Right renal cortex interstitium (tissue), 3 donors: ENCODE measurements at regions not wholly inside any gene's neighbourhood (a gene's known extent, or its start where the extent isn't known, plus 50 kb on each side); places are given as distances from the start of the nearest gene placed in this dataset.
"Not testable (repeated sequence)": the region's sequence is repeated elsewhere in the genome, so short reads cannot be mapped to it uniquely, and the experiment has no call there.

Experiments
- DNase-seq, 3 donors: peaks; one replicate each; pipeline ENCODE4 v3.0.0-alpha.2; 2013; ENCODE audit warnings: low read depth in 3 of 3, low spot score in 2 of 3

GRCh38 chrX:35221391-35221790 lies 278.8 kb downstream of the FAM47B start:
- DNase-seq = not testable (repeated sequence)

DNA sequence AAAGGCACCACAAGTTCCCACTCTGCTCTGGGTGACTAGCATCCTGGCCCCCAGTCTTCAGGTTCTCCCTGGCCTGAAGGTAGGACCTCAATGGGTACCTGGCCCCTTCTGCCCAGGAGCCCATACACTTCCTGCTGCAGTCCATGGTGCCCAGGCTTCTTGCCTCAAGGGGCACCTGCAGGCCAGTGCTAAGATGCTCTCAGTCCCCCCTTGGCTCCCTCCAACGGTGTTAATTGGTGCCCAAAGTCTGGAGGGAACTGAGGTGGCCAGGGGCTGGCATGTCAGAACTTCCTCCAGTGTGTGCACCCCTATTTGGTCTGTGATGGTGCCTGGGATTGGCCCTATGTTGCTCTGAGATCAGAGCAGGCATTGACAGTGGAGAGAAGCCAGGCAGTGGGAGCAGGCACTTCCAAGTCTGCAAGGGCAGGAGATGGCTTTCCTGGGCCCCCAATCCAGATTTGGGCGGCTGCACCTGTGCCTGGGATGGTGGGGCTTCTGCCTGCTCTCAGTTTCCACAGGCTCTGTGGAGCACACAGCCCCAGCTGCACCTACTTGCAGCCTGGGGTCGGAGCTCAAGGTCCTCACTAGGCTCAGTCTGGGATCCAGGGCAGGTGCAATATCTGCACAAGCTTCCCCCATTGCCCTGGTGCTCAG lies 301.6 kb downstream of the FAM47B start:
- DNase-seq = no peak

- DNase-seq = no peak
Observed at GRCh38 chrX:35244796-35245508, 302.4 kb downstream of the FAM47B start.

DNA sequence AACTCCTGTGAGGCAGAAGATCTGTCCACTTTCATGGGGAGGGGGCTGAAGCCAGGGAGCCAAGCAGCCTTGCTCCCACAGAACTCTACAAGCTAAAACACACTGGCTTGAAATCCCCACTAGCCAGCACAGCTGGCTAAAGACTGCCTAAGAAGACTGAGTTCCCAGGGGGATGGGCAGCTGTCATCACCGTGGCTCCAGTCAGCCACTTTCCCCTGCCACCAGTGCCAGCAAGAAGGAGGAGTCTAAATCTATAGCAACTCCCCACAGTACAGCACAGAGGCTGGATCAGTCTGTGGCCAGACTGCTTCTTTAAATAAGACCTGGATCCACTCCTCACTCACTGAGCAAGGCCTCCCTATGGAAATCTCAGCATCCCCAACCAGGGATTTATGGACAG lies 308.6 kb downstream of the FAM47B start:
- DNase-seq = no peak

GRCh38 chrX:35276115-35276514 lies 333.5 kb downstream of the FAM47B start:
- no peak for DNase-seq

DNA sequence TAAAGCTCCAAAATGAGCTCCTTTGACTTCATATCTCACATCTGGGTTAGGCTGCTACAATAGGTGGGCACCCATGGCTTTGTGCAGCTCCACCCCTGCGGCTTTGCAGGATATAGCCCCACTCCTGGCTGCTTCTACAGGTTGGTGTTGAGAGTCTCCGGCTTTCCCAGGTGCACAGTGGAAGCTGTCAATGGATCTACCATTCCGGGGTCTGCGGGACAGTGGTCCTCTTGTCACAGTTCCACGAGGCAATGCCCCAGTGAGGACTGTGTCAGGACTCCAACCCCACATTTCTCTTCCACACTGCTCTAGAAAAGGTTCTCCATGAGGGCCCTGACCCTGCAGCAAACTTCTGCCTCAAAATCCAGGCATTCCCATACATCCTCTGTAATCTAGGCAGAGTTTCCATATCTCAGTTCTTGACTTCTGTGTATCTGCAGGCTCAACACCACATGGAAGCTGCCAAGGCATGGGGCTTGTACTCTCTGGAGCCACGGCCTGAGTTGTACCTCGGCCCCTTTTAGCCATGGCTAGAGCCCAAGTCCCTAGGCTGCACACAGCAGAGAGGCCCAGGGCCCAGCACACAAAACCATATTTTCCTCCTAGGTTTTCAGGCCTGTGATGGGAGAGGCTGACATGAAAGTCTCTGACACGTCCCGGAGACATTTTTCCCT lies 342.8 kb downstream of the FAM47B start:
- no peak for DNase-seq

DNA sequence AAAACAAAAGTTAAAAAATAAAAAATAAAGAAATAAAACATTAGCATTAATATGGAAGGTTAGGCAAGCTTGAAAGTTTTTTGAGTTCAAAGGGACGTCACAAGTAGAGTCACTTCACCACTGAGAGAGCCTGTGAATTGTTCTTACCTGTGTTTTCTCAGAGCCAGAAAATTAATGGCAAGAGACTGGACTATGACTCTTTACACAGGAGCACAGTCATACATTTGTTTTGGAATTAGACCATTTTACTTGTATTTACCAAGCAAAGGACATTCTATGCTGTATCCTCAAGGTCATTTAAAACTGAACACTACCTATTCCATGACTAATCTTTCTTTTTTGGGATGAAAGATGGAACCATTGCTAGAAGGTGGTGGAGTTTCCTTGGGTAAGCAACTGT lies 346.1 kb downstream of the FAM47B start:
- no peak for DNase-seq

DNA sequence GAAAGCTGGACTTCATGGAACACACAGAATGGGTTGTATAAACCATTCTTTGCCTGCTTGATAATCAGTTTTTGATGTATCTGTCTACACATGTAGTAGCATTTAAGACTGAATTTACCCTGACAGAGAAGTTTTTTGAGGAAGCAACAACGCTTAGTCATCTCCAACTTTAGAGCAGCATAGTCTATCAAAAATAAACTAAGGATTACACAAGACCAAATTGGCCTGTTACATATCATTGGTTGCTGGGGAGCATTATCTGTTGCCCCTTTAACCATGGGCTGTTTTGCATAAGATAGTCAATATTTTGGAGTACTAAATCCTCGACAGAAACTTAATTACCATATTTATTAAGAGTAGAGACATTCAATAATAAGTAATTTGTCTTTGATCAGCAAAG lies 347.4 kb downstream of the FAM47B start:
- DNase-seq = no peak

GRCh38 chrX:35291013-35291412 lies 348.4 kb downstream of the FAM47B start:
- no peak for DNase-seq

DNA sequence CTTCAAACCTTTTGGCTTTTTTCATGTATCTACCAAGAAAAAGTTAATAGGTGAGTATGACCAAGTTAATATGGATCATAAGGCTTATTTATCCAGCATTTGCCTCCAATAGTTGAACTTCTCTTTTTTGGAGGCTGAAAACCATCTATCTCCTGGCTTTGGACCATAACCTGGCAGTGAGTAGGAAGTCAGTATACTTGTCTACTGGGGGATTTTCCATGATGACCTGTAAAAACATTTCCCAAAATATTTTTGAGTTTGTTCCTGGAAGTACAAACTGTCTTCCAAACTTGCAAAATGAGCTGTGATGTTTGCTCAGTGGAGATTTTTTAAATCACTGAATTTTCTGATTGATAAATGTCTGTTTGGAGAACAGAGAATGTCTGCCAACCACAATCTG lies 349.9 kb downstream of the FAM47B start:
- DNase-seq = no peak

DNA sequence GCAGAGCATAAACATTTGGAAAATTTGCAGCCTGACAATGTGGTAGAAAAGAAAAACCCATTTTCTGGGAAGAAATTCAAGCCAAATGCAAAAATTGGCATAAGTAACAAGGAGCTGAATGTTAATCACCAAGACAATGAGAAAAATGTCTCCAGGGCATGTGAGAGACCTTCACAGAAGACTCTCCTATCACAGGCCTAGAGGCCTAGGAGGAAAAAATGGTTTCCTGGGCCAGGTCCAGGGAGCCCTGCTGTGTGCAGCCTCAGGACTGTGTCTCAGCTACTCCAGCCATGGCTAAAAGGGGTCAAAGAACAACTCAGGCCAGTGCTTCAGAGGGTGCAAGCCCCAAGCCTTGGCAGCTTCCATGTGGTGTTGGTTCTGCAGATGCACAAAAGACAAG lies 362.4 kb downstream of the FAM47B start:
- not testable (repeated sequence) for DNase-seq

DNA sequence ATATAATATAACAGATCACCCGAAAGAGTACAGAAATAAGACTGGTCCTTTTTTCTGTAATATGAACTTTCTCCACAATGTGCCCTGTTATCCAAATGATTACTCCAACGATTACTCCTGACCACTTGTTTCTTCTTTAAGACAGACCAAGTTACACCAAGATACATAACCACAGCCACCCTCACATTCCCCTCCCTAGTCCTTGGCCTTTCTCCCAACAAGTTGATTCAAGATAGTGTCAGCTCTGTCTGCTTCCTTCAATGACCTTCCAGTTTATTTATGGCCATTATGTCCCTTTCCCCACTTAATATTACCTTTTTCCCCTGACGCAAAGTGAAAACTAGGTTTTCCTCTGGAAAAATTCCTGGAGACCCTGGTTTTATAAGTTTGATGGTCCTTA lies 397.2 kb downstream of the FAM47B start:
- DNase-seq = no peak

DNA sequence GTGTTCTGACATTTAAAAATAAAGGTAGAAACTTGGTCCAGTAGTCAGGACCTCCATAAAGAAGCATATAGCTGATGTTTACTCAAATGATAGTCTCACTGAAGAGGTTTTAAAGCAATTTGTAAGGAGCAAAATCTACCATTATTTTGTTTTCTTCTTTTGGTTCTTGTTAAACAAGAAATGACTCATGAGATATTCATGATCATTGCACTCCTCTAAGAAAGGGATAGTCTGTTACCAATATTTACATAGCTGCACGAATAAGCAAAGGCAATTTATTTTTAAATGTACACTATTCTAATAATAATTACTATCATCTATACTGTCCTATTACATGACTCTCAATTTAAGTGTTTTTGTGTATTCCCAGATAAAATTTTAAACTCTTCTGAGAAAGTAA lies 397.9 kb downstream of the FAM47B start:
- DNase-seq = no peak

- DNase-seq = no peak
Observed at GRCh38 chrX:35351212-35351611, 408.6 kb downstream of the FAM47B start.

DNA sequence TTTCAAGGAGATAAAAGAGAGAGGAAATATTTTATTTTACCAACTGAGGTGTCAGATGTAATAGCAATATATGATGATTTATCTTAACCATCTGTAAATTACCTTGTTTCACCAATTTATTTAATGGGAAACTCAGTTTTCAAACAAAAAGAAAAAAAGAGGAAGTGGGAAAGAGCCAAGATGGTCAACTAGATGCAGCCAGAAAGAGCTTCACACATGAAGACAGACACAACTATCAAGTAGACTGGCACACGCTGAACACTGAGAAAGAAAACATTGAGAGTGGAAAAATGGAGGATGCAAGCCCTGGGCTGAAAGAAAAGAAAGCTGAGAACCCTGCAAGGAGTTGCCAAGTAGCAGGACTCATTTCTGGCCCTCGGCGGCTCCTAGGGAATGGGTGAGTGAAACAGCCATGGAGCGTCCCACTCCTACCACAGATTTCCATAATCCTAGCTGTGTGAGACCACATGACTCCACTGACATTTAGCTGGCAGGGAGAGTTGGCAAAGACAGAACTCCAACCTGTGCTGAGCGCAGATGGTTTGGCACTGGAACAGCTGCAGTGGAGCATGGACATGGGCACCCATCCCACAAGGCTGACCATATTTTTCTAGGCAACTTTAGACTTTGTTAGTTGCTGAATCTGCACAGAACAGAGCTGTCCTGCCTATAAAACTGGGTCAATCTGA lies 409.3 kb downstream of the FAM47B start:
- no peak for DNase-seq

DNA sequence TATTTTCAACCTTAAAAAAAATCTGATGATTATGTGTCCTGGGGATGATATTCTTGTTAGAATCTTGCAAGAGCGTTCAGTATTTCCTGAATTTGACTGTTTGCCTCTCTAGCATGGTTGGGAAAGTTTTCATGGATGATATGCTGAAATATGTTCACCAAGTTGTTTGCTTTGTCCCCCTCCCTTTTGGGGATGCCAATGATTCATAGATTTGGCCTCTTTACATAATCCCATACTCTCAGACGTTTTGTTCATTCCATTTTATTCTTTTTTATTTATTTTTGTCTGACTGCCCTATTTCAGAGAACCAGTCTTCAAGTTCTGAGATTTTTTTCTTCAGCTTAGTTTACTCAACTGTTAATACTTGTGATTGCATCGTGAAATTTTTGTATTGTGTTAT lies 415.1 kb downstream of the FAM47B start:
- no peak for DNase-seq

- no peak for DNase-seq
Observed at GRCh38 chrX:35362866-35363265, 420.3 kb downstream of the FAM47B start.

DNA sequence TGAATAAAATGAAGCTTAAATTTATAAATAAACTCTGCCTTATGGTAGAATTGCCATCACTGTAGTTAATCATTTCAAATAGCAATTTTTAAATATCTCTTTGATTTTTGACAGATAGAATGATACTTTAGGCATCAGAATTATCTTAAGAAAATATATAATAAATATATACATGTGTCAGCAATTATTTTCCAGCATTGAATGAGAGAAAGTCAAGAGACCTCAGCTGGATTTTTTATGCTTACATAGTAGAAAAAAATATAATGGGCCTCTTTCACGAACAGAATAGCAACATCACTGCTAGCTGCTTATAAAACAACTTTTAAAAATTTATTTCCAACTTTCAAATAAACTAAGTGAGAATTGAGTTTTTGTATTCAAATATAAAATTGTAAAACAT lies 424.0 kb upstream of the MAGEB16 start:
- no peak for DNase-seq

DNA sequence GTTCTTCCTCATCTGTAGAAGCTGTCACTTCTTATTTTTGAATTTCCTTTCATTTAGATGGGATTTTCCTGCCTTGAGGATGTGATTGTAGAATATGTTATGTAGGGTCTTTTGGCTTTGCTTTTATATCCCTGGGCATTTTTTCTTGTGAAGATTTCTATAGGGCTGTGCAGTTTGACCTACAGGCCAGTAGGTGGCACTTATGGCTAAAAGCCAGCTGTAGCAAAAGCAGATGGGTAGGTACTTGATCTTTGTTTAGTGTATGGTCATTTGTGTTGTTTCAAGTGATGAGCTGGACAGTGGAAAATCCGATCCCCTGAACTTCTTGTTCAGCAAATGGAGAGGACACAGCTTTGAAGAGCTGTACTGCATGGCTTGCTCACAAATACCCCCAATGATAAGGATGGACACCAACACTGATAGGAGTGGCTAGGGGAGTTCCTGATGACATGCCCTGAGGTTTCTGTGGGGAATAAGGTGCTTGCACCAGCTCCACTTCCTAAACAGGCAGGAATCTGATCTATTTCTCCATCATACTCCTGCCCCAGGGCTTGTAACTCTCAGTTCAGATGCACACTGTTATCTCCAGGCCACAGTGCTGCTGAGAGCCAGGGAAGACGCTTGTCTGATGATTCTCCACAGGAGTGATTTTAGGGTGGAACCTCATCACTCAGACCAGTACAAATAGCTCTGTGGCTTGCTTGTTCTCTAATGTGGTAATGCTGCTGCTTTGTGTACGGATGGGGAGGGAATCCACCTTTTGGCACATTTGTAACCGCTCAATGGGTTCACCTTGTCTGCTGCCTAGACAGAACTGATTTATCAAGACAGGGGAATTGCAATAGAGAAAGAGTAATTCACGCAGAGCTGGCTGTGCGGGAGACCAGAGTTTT lies 417.1 kb upstream of the MAGEB16 start:
- no peak for DNase-seq

GRCh38 chrX:35381709-35382108 lies 416.4 kb upstream of the MAGEB16 start:
- DNase-seq = not testable (repeated sequence)
